ENCODE measurements at regions not wholly inside any gene's neighbourhood (a gene's known extent, or its start where the extent isn't known, plus 50 kb on each side); places are given as distances from the start of the nearest gene placed in this dataset.

GRCh38 chr3:66702126-66702525, 201.3 kb upstream of the LRIG1 start:
- TF ChIP-seq, protein P1, sequence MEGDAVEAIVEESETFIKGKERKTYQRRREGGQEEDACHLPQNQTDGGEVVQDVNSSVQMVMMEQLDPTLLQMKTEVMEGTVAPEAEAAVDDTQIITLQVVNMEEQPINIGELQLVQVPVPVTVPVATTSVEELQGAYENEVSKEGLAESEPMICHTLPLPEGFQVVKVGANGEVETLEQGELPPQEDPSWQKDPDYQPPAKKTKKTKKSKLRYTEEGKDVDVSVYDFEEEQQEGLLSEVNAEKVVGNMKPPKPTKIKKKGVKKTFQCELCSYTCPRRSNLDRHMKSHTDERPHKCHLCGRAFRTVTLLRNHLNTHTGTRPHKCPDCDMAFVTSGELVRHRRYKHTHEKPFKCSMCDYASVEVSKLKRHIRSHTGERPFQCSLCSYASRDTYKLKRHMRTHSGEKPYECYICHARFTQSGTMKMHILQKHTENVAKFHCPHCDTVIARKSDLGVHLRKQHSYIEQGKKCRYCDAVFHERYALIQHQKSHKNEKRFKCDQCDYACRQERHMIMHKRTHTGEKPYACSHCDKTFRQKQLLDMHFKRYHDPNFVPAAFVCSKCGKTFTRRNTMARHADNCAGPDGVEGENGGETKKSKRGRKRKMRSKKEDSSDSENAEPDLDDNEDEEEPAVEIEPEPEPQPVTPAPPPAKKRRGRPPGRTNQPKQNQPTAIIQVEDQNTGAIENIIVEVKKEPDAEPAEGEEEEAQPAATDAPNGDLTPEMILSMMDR (conservative IDR thresholded peaks at IDR 0.05; ENCODE audit: low read depth, low read length): no peak
- no peak for TF ChIP-seq EZH2 (IDR thresholded peaks at IDR 0.05; ENCODE audit: borderline replicate concordance, low read depth, low read length, poor library complexity, severe bottlenecking)
